GM18520 (cell line): ENCODE measurements at regions not wholly inside any gene's neighbourhood (a gene's known extent, or its start where the extent isn't known, plus 50 kb on each side); places are given as distances from the start of the nearest gene placed in this dataset.
"Not testable (repeated sequence)": the region's sequence is repeated elsewhere in the genome, so short reads cannot be mapped to it uniquely, and the experiment has no call there.

Experiments used
- ATAC-seq: cut with Tn5 transposase; IDR thresholded peaks from one replicate; pipeline ENCODE4 v1.9.1; 2021; ENCODE audit not compliant: unreplicated experiment

DNA sequence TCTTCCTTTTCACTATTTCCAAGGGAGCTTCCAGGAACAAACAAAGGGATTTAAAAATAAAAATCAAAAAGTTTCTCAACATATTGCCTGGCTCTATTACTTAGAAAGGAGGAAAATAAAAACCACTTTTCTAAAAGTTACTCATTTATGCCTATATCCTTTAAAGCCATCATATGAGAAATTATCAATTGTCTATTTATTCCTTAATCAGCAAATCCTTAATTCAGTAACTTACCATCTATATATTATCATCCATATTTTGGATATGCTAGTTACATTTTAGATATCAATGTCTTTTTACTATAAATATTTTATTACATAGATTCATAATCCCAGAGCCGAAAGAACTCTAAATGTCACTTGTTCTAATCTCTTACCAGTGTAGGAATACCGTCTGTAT, 481.5 kb upstream of the ANO5 start:
- ATAC-seq, result no peak

DNA sequence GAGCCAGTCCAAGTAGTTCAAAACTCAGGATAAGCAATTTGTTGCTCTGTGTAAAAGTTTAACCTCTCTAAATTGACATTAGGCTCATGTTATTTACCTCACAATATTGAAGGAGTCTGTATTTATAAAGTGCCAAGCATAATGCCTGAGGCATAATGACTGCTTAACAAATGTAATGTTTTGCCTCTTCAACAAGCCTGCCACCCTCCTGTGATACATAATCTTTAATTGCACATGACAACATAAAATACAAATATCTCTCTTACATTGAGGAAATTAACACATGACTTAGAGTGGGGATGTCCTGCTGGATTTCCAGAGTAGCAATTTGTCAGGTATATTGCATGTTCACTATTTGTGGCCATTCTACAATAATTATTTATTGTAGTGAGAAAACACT, 469.2 kb upstream of the ANO5 start:
- no peak for ATAC-seq

DNA sequence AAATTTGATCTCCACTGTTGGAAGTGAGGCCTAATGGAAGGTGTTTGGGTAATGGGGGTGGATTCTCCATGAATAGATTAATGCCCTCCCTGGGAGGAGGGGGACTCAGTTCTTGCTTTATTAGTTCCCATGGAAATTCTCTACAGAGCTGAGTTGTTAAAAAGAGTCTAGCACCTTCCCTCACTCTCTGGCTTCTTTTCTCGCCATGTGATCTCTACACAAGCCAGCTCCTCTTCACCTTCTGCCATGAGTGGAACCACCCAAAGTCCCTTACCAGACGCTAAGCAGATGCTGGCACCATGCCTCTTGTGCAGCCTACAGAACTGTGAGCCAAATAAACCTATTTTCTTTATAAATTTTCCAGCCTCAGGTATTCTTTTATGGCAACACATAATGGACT, 465.8 kb upstream of the ANO5 start:
- ATAC-seq, result no peak

DNA sequence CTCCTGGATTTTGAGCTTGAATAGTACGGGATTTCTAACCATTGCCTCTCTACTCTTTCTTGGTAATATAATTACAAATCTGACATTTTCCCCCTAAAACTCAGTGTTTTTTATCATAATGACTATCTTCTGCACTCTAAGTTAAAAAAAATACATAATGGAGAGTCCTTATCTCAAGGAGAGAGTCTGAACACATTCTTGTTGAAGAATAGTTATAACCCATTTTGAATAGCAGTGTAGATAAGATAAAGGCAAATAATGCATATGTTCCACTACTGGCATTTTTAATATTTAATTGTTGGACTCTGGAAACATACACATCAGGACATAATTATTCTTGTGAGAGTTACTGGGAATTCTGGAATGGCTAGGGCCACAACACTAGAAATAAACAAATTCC, 456.5 kb upstream of the ANO5 start:
- no peak for ATAC-seq

- not testable (repeated sequence) for ATAC-seq
These were observed 440.2 kb upstream of the ANO5 start for GRCh38 chr11:21752475-21753243.

DNA sequence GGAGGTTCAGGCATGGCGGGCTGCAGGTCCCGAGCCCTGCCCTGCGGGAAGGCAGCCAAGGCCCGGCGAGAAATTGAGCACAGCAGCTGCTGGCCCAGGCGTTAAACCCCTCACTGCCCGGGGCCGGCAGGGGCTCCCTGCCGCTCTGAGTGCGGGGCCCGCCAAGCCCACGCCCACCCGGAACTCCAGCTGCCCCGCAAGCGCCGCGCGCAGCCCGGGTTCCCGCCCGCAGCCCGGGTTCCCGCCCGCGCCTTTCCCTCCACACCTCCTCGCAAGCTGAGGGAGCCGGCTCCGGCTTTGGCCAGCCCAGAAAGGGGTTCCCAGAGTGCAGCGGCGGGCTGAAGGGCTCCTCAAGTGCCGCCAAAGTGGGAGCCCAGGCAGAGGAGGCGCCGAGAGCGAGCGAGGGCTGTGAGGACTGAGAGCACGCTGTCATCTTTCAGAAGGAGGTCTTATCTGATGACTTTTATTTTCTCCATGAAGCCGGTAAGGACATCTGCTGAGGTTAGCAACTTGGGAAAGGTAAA, 439.6 kb upstream of the ANO5 start:
- not testable (repeated sequence) for ATAC-seq

DNA sequence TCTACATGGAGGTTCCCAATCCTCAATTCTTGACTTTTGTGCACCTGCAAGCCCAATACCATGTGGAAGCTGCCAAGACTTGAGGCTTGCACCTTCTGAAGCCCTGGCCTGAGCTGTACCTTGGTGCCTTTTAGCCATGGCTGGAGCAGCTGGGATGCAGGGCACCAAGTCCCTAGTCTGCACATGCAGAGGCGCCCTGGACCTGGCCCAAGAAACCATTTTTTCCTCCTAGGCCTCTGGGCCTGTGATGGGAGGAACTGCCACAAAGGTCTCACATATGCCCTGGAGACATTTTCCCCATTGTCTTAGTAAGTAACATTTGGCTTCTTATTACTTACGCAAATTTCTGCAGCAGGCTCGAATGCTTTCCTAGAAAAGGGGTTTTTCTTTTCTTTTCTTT, 431.9 kb upstream of the ANO5 start:
- no peak for ATAC-seq

DNA sequence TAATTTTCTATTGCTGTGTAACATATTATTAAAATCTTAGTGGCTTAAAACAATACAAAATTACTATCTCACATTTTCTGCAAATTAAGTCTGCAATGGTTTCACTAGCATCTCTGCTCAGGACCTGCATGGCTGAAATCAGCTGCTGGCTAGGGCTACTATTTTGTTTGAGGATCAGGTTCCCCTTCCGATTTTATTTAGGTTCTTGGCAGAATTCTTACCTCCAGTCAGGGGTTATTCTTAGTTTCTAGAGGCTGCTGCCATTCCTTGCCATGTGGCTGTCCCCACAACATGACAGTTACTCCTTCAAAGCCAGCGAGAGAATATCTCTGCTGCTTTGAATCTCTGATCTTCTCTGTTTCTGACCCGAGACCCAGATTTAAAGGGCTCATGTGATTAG, 424.5 kb upstream of the ANO5 start:
- ATAC-seq, result no peak

DNA sequence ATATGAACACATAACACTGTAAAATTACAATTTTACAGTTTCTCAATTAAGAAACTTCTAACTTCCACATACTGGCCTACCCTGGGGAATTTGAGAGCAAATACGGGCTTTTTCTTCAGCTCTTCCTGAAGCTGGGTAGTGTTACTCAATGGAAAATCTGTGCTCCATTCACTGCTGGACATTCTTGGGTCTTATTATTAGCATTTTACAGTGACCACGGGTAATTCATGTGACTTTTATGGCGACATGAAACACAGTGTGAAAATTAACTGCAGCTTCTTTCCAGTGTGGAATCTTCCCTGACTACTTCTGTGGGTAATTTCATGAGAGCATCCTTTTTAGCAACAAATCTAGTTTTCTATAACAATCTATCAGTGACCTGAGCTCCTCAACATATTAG, 423.7 kb upstream of the ANO5 start:
- ATAC-seq, result no peak

DNA sequence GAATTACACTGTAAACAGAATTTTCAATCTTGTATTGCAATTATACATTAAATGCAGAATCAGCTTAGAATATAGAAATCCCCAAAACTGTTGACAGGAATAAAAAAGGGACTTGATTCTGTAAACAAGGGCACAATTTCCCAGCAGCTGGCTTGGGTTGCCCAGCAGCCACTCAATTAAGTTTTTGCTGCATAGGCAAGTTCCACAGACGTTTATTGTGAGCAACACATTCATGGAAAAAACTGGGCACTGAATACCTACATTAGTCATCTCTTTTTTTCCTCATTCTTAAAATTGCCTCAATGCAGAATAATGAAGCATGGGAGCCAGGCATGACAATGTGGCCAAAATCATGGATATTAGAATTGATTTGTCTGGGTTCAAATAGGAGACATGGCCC, 421.8 kb upstream of the ANO5 start:
- no peak for ATAC-seq

DNA sequence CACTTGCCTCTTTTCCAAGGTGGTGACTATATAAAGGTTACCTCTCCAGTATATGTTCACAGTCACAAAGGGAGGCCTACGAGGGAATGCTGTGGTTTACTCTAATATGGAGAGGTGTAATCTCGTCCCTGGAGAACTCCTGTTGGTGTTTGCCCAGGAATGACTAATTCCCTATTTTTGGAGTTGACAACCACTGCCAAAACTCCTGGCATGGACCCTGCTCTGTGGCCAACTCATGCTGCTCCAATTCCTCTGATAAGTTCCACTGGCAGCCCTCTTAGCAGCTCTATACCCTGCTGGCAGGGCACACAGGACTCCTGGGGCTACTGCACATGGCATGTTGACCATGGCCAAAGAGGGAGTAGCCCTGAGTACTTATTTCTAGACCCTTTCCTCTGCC, 418.7 kb upstream of the ANO5 start:
- no peak for ATAC-seq

DNA sequence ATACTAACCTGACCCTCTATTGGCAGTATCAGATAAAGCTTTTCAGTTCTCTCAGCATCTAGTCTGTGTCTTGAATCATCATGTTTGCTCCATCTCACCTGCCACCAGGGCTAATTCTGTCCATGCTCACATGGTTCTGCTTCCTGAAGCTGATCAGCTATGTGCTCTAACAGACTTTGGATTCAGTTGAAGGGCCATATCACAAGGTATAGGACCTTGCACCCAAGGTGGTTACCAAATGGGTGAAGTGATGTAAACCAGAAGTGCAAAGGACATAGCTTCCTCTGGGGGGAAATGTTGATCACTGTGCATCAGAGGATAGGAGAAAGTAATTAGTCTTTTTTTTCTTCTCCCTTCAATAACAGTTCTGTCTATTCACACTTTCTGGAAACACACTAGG, 417.0 kb upstream of the ANO5 start:
- ATAC-seq, result no peak

- no peak for ATAC-seq
These were observed 408.9 kb upstream of the ANO5 start for GRCh38 chr11:21783954-21784353.

- ATAC-seq, result no peak
These were observed 407.5 kb upstream of the ANO5 start for GRCh38 chr11:21785351-21785750.

DNA sequence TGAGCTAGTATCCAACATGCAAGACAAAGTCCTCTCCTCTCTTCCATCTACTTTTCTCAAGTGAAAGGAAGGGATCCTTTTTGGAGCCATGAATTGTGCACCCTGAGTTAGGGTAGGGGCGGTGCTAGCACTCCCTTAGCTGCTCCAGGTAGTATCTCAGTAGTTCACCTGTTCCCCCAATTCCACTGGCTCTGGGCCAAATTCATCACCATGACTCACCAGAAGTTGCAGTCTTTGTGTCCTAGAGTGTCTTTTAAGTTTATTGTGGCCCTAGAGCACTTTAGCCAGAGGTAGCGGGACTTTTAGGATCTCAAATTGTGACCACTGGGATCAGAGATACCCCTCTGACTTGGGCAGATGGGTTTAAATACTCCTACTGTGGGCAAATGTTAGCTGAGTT, 398.6 kb upstream of the ANO5 start:
- ATAC-seq, result no peak

- no peak for ATAC-seq
These were observed 394.7 kb upstream of the ANO5 start for GRCh38 chr11:21798216-21798615.

DNA sequence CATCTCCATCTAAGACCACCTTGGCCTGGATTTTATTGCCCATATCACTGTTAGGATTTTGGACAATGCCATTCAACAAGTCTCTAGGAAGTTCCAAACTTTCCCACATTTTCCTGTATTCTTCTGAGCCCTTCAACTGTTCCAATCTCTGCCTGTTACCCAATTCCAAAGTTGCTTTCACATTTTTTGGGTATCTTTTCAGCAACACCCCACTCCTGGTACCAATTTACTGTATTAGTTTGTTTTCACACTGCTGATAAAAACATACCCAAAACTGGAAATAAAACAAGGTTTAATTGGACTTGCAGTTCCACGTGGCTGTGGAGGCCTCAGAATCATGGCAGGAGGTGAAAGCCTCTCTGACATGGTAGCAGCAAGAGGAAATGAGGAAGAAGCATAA, 388.4 kb upstream of the ANO5 start:
- not testable (repeated sequence) for ATAC-seq

DNA sequence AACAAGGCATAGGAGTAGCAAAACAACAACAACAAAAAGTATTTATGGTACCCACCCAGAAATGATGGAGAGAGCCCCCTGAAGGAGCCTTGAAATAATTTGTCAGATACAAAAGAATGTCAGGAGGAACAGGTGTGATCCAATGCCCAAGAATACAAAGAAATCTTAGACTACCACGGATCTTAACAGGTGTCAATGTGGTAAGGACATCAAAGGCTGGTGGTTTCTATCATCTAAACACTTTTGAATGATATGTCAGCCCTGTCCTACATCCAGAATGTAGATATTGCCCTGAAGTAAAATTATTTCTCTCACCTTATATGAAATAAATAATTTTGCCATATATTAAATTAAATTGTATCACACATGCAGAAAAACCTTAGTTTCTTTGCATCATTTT, 386.4 kb upstream of the ANO5 start:
- no peak for ATAC-seq

DNA sequence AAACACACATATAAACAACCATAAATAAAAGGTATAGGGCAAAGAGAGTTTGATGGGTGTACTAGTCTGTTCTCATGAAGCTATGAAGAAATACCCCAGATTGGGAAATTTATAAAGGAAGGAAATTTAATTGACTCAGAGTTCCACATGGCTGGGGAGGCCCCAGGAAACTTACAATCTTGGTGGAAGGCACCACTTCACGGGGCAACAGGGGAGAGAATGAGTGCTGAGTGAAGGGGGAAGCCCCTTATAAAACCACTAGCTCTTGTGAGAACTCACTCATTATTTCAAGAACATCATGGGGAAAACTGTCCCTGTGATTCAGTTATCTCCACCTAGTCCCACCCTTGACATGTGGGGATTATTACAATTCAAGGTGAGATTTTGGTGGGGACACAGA, 385.9 kb upstream of the ANO5 start:
- ATAC-seq, result no peak

- no peak for ATAC-seq
These were observed 385.5 kb upstream of the ANO5 start for GRCh38 chr11:21807350-21807749.

GRCh38 chr11:21810650-21811049, 382.2 kb upstream of the ANO5 start:
- ATAC-seq, result no peak

DNA sequence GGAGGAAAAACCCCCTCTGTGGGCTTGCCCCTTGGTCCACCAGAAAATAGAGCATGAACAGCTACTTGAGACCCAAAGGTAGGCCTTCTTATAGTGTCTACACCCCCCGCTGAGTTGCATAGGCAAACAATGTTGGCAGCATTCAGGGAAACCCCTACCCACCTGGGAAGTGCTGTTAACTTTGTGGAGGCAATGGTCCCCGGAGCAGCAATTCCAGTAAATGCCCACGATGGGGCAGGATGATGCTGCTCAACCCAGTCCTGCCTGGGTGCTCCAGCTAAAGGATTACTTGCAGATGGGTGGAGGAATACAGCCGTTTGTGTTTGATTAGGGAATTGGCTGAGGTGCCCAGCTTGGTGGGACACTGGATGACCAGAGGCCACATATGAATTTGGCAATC, 381.3 kb upstream of the ANO5 start:
- ATAC-seq, result no peak

DNA sequence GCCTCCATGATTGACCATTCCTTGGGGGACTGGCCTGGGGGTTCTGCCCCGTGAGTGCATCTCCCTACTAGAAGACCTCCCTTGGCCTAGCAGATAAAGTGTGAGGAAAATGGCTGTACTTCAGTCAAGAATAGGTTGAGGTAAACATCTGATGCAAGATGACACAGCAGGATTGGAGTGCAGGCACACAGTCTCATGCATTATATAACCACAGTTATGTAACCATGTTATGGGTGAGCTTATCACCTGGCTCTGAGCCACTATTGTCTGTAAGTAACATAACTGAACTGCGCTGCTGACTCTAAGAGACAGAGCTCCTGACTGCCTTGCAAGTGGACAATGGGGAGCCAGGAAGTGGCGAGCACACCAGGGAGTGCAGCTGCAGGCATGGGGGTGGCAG, 378.7 kb upstream of the ANO5 start:
- ATAC-seq, result no peak
